Adrenal gland (tissue), 9 donors: ENCODE measurements at regions not wholly inside any gene's neighbourhood (a gene's known extent, or its start where the extent isn't known, plus 50 kb on each side); places are given as distances from the start of the nearest gene placed in this dataset.

Experiments
- DNase-seq, 7 donors: peaks; one replicate each; pipeline ENCODE4 v3.0.0-alpha.2; 2019 to 2020
- H3K27ac ChIP-seq, 5 donors: fragments of 200-600 bp; sonication (generic) in 4 of 5; 1 replicate in 3 of 5; 2 replicates in 2 of 5; pipeline versions ENCODE4 v1.5.1 to v1.8.0; 2016 to 2020; ENCODE audit warnings: mild to moderate bottlenecking in 1 of 5
- H3K27me3 ChIP-seq: fragments of 200-600 bp; 2 replicates; pipeline ENCODE4 v1.8.0; 2021
- H3K36me3 ChIP-seq, 2 donors: fragments of 200-600 bp; replicated peaks in 1 of 2; 1 replicate in 1 of 2; 2 replicates in 1 of 2; pipeline versions ENCODE4 v1.5.1 to v1.8.0; 2018 to 2022
- H3K4me1 ChIP-seq, 2 donors: fragments of 200-600 bp; replicated peaks in 1 of 2; 1 replicate in 1 of 2; 2 replicates in 1 of 2; pipeline versions ENCODE4 v1.5.1 to v1.8.0; 2018 to 2021
- H3K4me3 ChIP-seq, 4 donors: fragments of 200-600 bp; sonication (generic) in 3 of 4; one replicate each; pipeline ENCODE4 v1.5.1; 2016 to 2018
- H3K9me3 ChIP-seq, 3 donors: fragments of 200-600 bp; sonication (generic) in 1 of 3; replicated peaks in 1 of 3; 1 replicate in 2 of 3; 2 replicates in 1 of 3; pipeline versions ENCODE4 v1.5.1 to v1.8.0; 2016 to 2021
- POLR2A ChIP-seq, 2 donors: fragments of 450-650 bp; IDR thresholded peaks; one replicate each; pipeline ENCODE4 v1.6.1; 2017; ENCODE audit warnings: antibody characterized with exemption in 2 of 2, mild to moderate bottlenecking in 2 of 2, moderate library complexity in 1 of 2
- WGBS, 4 donors: extraction: QIAGEN DNeasy Blood & Tissue Kit in 2 of 4; methylation state at CpG; one replicate each; pipeline versions ENCODE4 v1.1.5 to v1.1.7; 2013 to 2017; 5-methylcytosine and 5-hydroxymethylcytosine counted together
- intact Hi-C, 2 donors: fragments of 100-400 bp; cut with DNase I; formaldehyde crosslinking; loops; one replicate each; pipeline versions ENCODE4 v1.14.1 to v1.15.0; 2022 to 2023
- TF ChIP-seq, protein P1 (sequence below), 6 experiments: fragments of 450-650 bp in 4 of 6; fragments of 200-600 bp in 2 of 6; sonication (generic) in 1 of 6; IDR thresholded peaks; 1 replicate in 5 of 6; 2 replicates in 1 of 6; pipeline versions ENCODE4 v1.5.1 to v1.8.0; 2016 to 2021; ENCODE audit warnings: antibody characterized with exemption in 6 of 6, mild to moderate bottlenecking in 2 of 6, moderate library complexity in 1 of 6
- donor health status: healthy with polysubstance abuse.
- donor health status: Bipolar disorder and iron deficiency.
- donor health status: DM: yes; HTN: yes; CAD: no.
- donor health status: DM: no; HTN: no; CAD: no.
- donor health status: DM: no; HTN: no; CAD: no.

GRCh38 chr3:54032598-54032997 is 89.8 kb upstream of the CACNA2D3 start:
- WGBS, 4 donors: 85 to 93% (median 90%) methylated on average over 5 of the region's 5 CpGs
- TF ChIP-seq, protein P1, sequence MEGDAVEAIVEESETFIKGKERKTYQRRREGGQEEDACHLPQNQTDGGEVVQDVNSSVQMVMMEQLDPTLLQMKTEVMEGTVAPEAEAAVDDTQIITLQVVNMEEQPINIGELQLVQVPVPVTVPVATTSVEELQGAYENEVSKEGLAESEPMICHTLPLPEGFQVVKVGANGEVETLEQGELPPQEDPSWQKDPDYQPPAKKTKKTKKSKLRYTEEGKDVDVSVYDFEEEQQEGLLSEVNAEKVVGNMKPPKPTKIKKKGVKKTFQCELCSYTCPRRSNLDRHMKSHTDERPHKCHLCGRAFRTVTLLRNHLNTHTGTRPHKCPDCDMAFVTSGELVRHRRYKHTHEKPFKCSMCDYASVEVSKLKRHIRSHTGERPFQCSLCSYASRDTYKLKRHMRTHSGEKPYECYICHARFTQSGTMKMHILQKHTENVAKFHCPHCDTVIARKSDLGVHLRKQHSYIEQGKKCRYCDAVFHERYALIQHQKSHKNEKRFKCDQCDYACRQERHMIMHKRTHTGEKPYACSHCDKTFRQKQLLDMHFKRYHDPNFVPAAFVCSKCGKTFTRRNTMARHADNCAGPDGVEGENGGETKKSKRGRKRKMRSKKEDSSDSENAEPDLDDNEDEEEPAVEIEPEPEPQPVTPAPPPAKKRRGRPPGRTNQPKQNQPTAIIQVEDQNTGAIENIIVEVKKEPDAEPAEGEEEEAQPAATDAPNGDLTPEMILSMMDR (IDR thresholded peaks at IDR 0.05): no peak
- no peak for TF ChIP-seq POLR2A (IDR thresholded peaks at IDR 0.05)
- Histone ChIP-seq H3K4me3 (no peak overlapping the region), H3K36me3 (no peaks in the 10 kb centered on the region), H3K27me3 (no peaks in the 10 kb centered on the region), H3K9me3 (no peaks in the 10 kb centered on the region), H3K27ac (no peak overlapping the region), H3K4me1 (no peaks in the 10 kb centered on the region)
- intact Hi-C loops: no loop called here
- DNase-seq: no peak

DNA sequence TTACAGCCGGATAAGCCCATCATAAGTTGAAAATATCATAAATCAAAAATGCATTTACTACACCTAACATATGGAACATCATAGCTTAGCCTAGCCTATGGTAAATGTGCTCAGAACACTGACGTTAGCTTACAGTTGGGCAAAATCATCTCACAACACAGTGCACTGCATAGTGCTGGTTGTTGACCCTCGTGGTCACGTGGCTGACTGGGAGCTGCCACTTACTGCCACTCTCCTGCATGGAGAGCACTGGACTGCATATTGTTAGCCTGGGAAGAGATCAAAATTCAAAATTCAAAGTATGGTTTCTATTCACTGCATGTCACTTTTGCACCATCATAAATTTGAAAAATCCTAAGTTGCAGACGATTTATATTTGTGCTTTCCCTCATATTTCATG is 94.0 kb upstream of the CACNA2D3 start:
- Histone ChIP-seq H3K27ac (no peak overlapping the region), H3K4me1 (no peaks in the 10 kb centered on the region), H3K27me3 (no peaks in the 10 kb centered on the region), H3K4me3 (no peak overlapping the region), H3K36me3 (no peaks in the 10 kb centered on the region), H3K9me3 (no peaks in the 10 kb centered on the region)
- TF ChIP-seq, protein P1 (IDR thresholded peaks at IDR 0.05): no peak
- TF ChIP-seq POLR2A (IDR thresholded peaks at IDR 0.05): no peak
- DNase-seq: no peak
- 85 to 92% (median 90%) methylated on average over 5 of the region's 5 CpGs for WGBS, 4 donors
- intact Hi-C loops: no loop called here

- intact Hi-C loops: no loop called here
- Histone ChIP-seq H3K4me3 (no peak overlapping the region), H3K27ac (no peak overlapping the region), H3K27me3 (no peaks in the 10 kb centered on the region), H3K36me3 (no peaks in the 10 kb centered on the region), H3K9me3 (no peaks in the 10 kb centered on the region), H3K4me1 (no peaks in the 10 kb centered on the region)
- DNase-seq: no peak
- TF ChIP-seq, protein P1 (IDR thresholded peaks at IDR 0.05): no peak
- no peak for TF ChIP-seq POLR2A (IDR thresholded peaks at IDR 0.05)
- WGBS, 4 donors: 26 to 34% (median 31%) methylated on average over 2 of the region's 2 CpGs
These were observed 95.8 kb upstream of the CACNA2D3 start for GRCh38 chr3:54026543-54026942.

- intact Hi-C loops: no loop called here
- Histone ChIP-seq H3K36me3 (no peaks in the 10 kb centered on the region), H3K4me3 (no peak overlapping the region), H3K27me3 (no peaks in the 10 kb centered on the region), H3K4me1 (no peaks in the 10 kb centered on the region), H3K27ac (no peak overlapping the region), H3K9me3 (no peaks in the 10 kb centered on the region)
- TF ChIP-seq POLR2A (IDR thresholded peaks at IDR 0.05): no peak
- TF ChIP-seq, protein P1 (IDR thresholded peaks at IDR 0.05): no peak
- 69 to 82% (median 75%) methylated on average over 3 of the region's 3 CpGs for WGBS, 4 donors
- no peak for DNase-seq
These were observed 101.3 kb upstream of the CACNA2D3 start for GRCh38 chr3:54021071-54021470.
